ENCODE measurements at regions not wholly inside any gene's neighbourhood (a gene's known extent, or its start where the extent isn't known, plus 50 kb on each side); places are given as distances from the start of the nearest gene placed in this dataset.
A peak's percentile ranks its signal among the peaks of the same experiment; 100 is the strongest.

- H3K27ac ChIP-seq (ENCODE audit: low read depth in 2 of 2, low read length in 2 of 2) = no peak overlapping the region
- intact Hi-C loops (cut with DNase I) = no loop called here
- DNase-seq = no peak
- no peak for TF ChIP-seq CTCF (IDR thresholded peaks at IDR 0.05; ENCODE audit: borderline replicate concordance, extremely low read depth, insufficient read depth)
- no peak overlapping the region for H3K9ac ChIP-seq (ENCODE audit: low read length in 3 of 3)
- H3K4me3 ChIP-seq (ENCODE audit: low read length in 3 of 3) = no peak overlapping the region
- no peaks in the 10 kb centered on the region for H3K9me3 ChIP-seq (ENCODE audit: control insufficient read depth in 2 of 3, insufficient read depth in 1 of 3, low read length in 3 of 3)
- H3K4me1 ChIP-seq (ENCODE audit: control insufficient read depth in 2 of 3, insufficient read depth in 2 of 3, low read depth in 1 of 3, low read length in 3 of 3) = no peaks in the 10 kb centered on the region
- no peaks in the 10 kb centered on the region for H3K27me3 ChIP-seq (ENCODE audit: control insufficient read depth, insufficient read depth, low read length)
- FAIRE-seq = no peak
- H3K36me3 ChIP-seq (ENCODE audit: control insufficient read depth in 2 of 3, insufficient read depth in 3 of 3, low read length in 3 of 3) = no peaks in the 10 kb centered on the region
These were observed 555.0 kb upstream of the ADGRB3 start for GRCh38 chr6:68080074-68080473.

GRCh38 chr6:68077661-68078060 lies 557.4 kb upstream of the ADGRB3 start:
- H3K9me3 ChIP-seq (ENCODE audit: control insufficient read depth in 2 of 3, insufficient read depth in 1 of 3, low read length in 3 of 3) = no peaks in the 10 kb centered on the region
- FAIRE-seq (peak; percentile 57), DNase-seq (no peak)
- no peaks in the 10 kb centered on the region for H3K36me3 ChIP-seq (ENCODE audit: control insufficient read depth in 2 of 3, insufficient read depth in 3 of 3, low read length in 3 of 3)
- no peak for TF ChIP-seq CTCF (IDR thresholded peaks at IDR 0.05; ENCODE audit: borderline replicate concordance, extremely low read depth, insufficient read depth)
- no peak overlapping the region for H3K9ac ChIP-seq (ENCODE audit: low read length in 3 of 3)
- no peaks in the 10 kb centered on the region for H3K27me3 ChIP-seq (ENCODE audit: control insufficient read depth, insufficient read depth, low read length)
- no peak overlapping the region for H3K27ac ChIP-seq (ENCODE audit: low read depth in 2 of 2, low read length in 2 of 2)
- no peaks in the 10 kb centered on the region for H3K4me1 ChIP-seq (ENCODE audit: control insufficient read depth in 2 of 3, insufficient read depth in 2 of 3, low read depth in 1 of 3, low read length in 3 of 3)
- H3K4me3 ChIP-seq (ENCODE audit: low read length in 3 of 3) = no peak overlapping the region
- intact Hi-C loops (cut with DNase I) = no loop called here

- FAIRE-seq = no peak
- no peak overlapping the region for H3K4me3 ChIP-seq (ENCODE audit: low read length in 3 of 3)
- H3K9me3 ChIP-seq (ENCODE audit: control insufficient read depth in 2 of 3, insufficient read depth in 1 of 3, low read length in 3 of 3) = no peaks in the 10 kb centered on the region
- TF ChIP-seq CTCF (IDR thresholded peaks at IDR 0.05; ENCODE audit: borderline replicate concordance, extremely low read depth, insufficient read depth) = no peak
- intact Hi-C loops (cut with DNase I) = no loop called here
- no peaks in the 10 kb centered on the region for H3K27me3 ChIP-seq (ENCODE audit: control insufficient read depth, insufficient read depth, low read length)
- DNase-seq = no peak
- H3K4me1 ChIP-seq (ENCODE audit: control insufficient read depth in 2 of 3, insufficient read depth in 2 of 3, low read depth in 1 of 3, low read length in 3 of 3) = no peaks in the 10 kb centered on the region
- no peaks in the 10 kb centered on the region for H3K36me3 ChIP-seq (ENCODE audit: control insufficient read depth in 2 of 3, insufficient read depth in 3 of 3, low read length in 3 of 3)
- H3K27ac ChIP-seq (ENCODE audit: low read depth in 2 of 2, low read length in 2 of 2) = no peak overlapping the region
- no peak overlapping the region for H3K9ac ChIP-seq (ENCODE audit: low read length in 3 of 3)
These were observed 563.3 kb upstream of the ADGRB3 start for GRCh38 chr6:68071740-68072139.
